ENCODE measurements at regions not wholly inside any gene's neighbourhood (a gene's known extent, or its start where the extent isn't known, plus 50 kb on each side); places are given as distances from the start of the nearest gene placed in this dataset.

GRCh38 chr1:221381910-221382623, 359.8 kb downstream of the DUSP10 start:
- no peaks in the 10 kb centered on the region for H3K27me3 ChIP-seq (ENCODE audit: insufficient read depth, low read depth, severe bottlenecking)
- TF ChIP-seq, protein P1, sequence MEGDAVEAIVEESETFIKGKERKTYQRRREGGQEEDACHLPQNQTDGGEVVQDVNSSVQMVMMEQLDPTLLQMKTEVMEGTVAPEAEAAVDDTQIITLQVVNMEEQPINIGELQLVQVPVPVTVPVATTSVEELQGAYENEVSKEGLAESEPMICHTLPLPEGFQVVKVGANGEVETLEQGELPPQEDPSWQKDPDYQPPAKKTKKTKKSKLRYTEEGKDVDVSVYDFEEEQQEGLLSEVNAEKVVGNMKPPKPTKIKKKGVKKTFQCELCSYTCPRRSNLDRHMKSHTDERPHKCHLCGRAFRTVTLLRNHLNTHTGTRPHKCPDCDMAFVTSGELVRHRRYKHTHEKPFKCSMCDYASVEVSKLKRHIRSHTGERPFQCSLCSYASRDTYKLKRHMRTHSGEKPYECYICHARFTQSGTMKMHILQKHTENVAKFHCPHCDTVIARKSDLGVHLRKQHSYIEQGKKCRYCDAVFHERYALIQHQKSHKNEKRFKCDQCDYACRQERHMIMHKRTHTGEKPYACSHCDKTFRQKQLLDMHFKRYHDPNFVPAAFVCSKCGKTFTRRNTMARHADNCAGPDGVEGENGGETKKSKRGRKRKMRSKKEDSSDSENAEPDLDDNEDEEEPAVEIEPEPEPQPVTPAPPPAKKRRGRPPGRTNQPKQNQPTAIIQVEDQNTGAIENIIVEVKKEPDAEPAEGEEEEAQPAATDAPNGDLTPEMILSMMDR (IDR thresholded peaks at IDR 0.05; ENCODE audit: low read depth, low read length), result no peak
- no peaks in the 10 kb centered on the region for H3K9me3 ChIP-seq (ENCODE audit: severe bottlenecking)
- no peak for DNase-seq
- H3K36me3 ChIP-seq, result no peaks in the 10 kb centered on the region
- no peak overlapping the region for H3K4me3 ChIP-seq (ENCODE audit: low read depth, low read length)
- H3K27ac ChIP-seq, result no peak overlapping the region

- Histone ChIP-seq H3K9me3 (ENCODE audit: severe bottlenecking) (no peaks in the 10 kb centered on the region), H3K4me3 (ENCODE audit: low read depth, low read length) (no peak overlapping the region), H3K36me3 (no peaks in the 10 kb centered on the region), H3K27me3 (ENCODE audit: insufficient read depth, low read depth, severe bottlenecking) (no peaks in the 10 kb centered on the region), H3K27ac (no peak overlapping the region)
- DNase-seq, result no peak
- TF ChIP-seq, protein P1 (IDR thresholded peaks at IDR 0.05; ENCODE audit: low read depth, low read length), result no peak
Measured at GRCh38 chr1:221392453-221392852, 349.4 kb downstream of the DUSP10 start.

GRCh38 chr1:221394011-221394544, 347.8 kb downstream of the DUSP10 start:
- no peak overlapping the region for H3K4me3 ChIP-seq (ENCODE audit: low read depth, low read length)
- TF ChIP-seq, protein P1 (IDR thresholded peaks at IDR 0.05; ENCODE audit: low read depth, low read length), result no peak
- H3K9me3 ChIP-seq (ENCODE audit: severe bottlenecking), result no peaks in the 10 kb centered on the region
- no peak overlapping the region for H3K27ac ChIP-seq
- no peaks in the 10 kb centered on the region for H3K36me3 ChIP-seq
- DNase-seq, result no peak
- no peaks in the 10 kb centered on the region for H3K27me3 ChIP-seq (ENCODE audit: insufficient read depth, low read depth, severe bottlenecking)

DNA sequence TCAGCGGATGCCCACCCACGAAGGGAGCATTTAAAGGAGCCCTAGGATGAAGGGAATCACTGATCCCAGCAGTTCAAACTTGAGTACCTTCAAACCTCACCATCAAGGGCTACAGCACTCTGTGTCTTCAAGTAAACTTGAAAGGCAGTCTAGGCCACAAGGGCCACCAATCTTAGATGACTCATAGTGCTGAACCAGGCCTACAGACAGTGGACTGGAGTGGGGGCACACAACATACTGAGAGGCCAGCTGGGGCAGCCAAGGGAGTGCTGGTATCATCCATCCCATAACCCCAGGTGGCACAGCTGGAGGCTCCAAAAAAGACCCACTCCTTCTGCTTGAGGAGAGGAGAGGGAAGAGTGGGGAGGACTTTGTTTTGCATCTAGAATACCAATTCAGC, 345.4 kb downstream of the DUSP10 start:
- Histone ChIP-seq H3K27me3 (ENCODE audit: insufficient read depth, low read depth, severe bottlenecking) (no peaks in the 10 kb centered on the region), H3K27ac (no peak overlapping the region), H3K36me3 (no peaks in the 10 kb centered on the region), H3K9me3 (ENCODE audit: severe bottlenecking) (no peaks in the 10 kb centered on the region), H3K4me3 (ENCODE audit: low read depth, low read length) (no peak overlapping the region)
- TF ChIP-seq, protein P1 (IDR thresholded peaks at IDR 0.05; ENCODE audit: low read depth, low read length), result no peak
- no peak for DNase-seq

DNA sequence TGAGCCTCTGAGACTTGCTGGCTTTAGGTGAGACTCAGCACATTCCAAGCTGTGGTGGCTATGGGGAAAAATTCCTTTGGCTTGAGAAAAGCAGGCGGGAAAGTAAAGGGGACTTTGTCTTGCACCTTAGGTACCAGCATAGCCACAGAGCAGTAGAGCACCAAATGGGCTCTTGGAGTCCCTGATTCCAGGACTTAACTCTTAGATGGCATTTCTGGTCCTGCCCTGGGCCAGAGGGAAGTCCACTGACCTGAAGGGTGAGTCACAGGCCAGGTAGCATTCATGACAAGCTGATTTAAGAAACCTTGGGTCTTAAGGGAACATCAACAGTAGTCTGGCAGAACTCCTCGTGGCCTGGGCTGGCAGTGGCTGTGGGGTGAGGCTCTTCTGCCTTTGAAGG, 344.7 kb downstream of the DUSP10 start:
- DNase-seq, result no peak
- Histone ChIP-seq H3K36me3 (no peaks in the 10 kb centered on the region), H3K4me3 (ENCODE audit: low read depth, low read length) (no peak overlapping the region), H3K27me3 (ENCODE audit: insufficient read depth, low read depth, severe bottlenecking) (no peaks in the 10 kb centered on the region), H3K9me3 (ENCODE audit: severe bottlenecking) (no peaks in the 10 kb centered on the region), H3K27ac (no peak overlapping the region)
- TF ChIP-seq, protein P1 (IDR thresholded peaks at IDR 0.05; ENCODE audit: low read depth, low read length), result no peak

GRCh38 chr1:221397606-221398005, 344.3 kb downstream of the DUSP10 start:
- H3K27ac ChIP-seq, result no peak overlapping the region
- H3K27me3 ChIP-seq (ENCODE audit: insufficient read depth, low read depth, severe bottlenecking), result no peaks in the 10 kb centered on the region
- H3K9me3 ChIP-seq (ENCODE audit: severe bottlenecking), result no peaks in the 10 kb centered on the region
- H3K36me3 ChIP-seq, result no peaks in the 10 kb centered on the region
- H3K4me3 ChIP-seq (ENCODE audit: low read depth, low read length), result no peak overlapping the region
- TF ChIP-seq, protein P1 (IDR thresholded peaks at IDR 0.05; ENCODE audit: low read depth, low read length), result no peak
- DNase-seq, result no peak
